Effector memory CD8-positive, alpha-beta T cell (primary cell): ENCODE measurements at regions not wholly inside any gene's neighbourhood (a gene's known extent, or its start where the extent isn't known, plus 50 kb on each side); places are given as distances from the start of the nearest gene placed in this dataset.

Source experiments
- ATAC-seq: fragments of 150-1000 bp; cut with Tn5 transposase; replicated peaks from 2 replicates; pipeline ENCODE4 v1.10.0; 2021; ENCODE audit warnings: mild to moderate bottlenecking, moderate library complexity
- DNase-seq, 3 experiments: peaks; one replicate each; pipeline ENCODE4 v3.0.0; 2021
- H3K27ac Mint-ChIP-seq, 2 donors: one replicate each; pipeline ENCODE4 v1.8.0; 2022; ENCODE audit warnings: mild to moderate bottlenecking in 2 of 2, mixed read lengths in 2 of 2, moderate library complexity in 2 of 2
- H3K27me3 Mint-ChIP-seq, 2 donors: one replicate each; pipeline ENCODE4 v1.8.0; 2022; ENCODE audit warnings: mixed read lengths in 2 of 2
- H3K36me3 Mint-ChIP-seq: one replicate; pipeline ENCODE4 v1.8.0; 2022; ENCODE audit warnings: mild to moderate bottlenecking, moderate library complexity, mixed read lengths; ENCODE audit not compliant: insufficient read depth
- H3K4me1 Mint-ChIP-seq, 2 donors: one replicate each; pipeline ENCODE4 v1.8.0; 2022; ENCODE audit warnings: low read depth in 2 of 2, mixed read lengths in 2 of 2
- H3K4me3 Mint-ChIP-seq, 2 donors: one replicate each; pipeline ENCODE4 v1.8.0; 2022; ENCODE audit warnings: mild to moderate bottlenecking in 2 of 2, mixed read lengths in 2 of 2, moderate library complexity in 2 of 2
- H3K9me3 Mint-ChIP-seq, 2 donors: one replicate each; pipeline ENCODE4 v1.8.0; 2022; ENCODE audit warnings: mixed read lengths in 2 of 2

- Mint-ChIP-seq H3K36me3 (no peaks in the 10 kb centered on the region), H3K27ac (no peak overlapping the region), H3K27me3 (no peaks in the 10 kb centered on the region), H3K4me1 (no peaks in the 10 kb centered on the region), H3K9me3 (peaks cover 0 to 9% of the 10 kb centered on the region in 2 donors), H3K4me3 (no peak overlapping the region)
- ATAC-seq (no peak), DNase-seq (no peak)
Measured at GRCh38 chr13:86737334-86737932, 933.7 kb upstream of the SLITRK5 start.

- DNase-seq (no peak), ATAC-seq (no peak)
- Mint-ChIP-seq H3K36me3 (no peaks in the 10 kb centered on the region), H3K4me3 (no peak overlapping the region), H3K4me1 (no peaks in the 10 kb centered on the region), H3K27me3 (no peaks in the 10 kb centered on the region), H3K27ac (no peak overlapping the region), H3K9me3 (peaks cover 0 to 10% of the 10 kb centered on the region in 2 donors)
Measured at GRCh38 chr13:86741762-86742285, 929.3 kb upstream of the SLITRK5 start.

DNA sequence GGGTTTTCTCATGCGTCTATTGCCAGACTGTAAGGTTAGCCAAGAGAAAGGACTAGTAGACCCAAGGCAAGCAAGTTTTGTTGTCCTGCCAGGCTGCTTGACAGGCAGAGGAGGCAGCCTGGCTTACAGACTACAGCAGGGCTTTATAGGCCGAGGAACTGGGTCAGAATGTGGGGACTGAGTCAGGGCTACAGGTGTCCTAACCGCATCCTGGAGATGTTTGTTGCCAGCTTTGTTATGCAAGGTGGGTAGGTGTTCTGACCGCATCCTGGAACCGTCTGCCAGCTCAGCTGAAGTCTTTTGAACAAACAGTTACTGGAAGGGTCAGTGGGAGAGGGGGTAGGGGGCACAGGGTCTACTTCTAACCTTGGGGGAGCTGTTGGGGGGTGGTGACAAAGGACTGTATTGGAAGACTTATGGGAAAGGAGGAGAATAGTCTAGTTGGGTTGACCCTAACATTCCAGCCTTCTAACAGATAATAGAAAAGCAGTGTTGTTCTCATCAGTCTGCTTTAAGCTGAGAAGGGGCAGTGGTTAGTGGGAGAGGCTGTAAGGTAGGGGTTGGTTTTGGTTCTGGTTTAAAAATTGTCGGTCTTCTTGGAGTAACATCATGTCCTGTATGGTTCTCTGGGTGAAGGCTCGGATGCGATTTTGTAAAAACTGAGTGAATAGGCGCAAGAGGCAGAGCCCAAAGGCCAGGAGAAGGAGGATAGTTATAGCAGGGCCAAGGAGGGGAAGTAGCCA lies 913.8 kb upstream of the SLITRK5 start:
- ATAC-seq (peak; percentile 82), DNase-seq (peak in 2 of 3 experiments; percentile 64)
- Mint-ChIP-seq H3K4me1 (peaks cover 0 to 30% of the 10 kb centered on the region in 2 donors), H3K36me3 (peaks cover 33% of the 10 kb centered on the region), H3K4me3 (peak overlapping the region in 1 of 2 donors; percentile 74), H3K27me3 (no peaks in the 10 kb centered on the region), H3K9me3 (peaks cover 43 to 49% of the 10 kb centered on the region in 2 donors), H3K27ac (peak overlapping the region; percentile 57 to 95)

DNA sequence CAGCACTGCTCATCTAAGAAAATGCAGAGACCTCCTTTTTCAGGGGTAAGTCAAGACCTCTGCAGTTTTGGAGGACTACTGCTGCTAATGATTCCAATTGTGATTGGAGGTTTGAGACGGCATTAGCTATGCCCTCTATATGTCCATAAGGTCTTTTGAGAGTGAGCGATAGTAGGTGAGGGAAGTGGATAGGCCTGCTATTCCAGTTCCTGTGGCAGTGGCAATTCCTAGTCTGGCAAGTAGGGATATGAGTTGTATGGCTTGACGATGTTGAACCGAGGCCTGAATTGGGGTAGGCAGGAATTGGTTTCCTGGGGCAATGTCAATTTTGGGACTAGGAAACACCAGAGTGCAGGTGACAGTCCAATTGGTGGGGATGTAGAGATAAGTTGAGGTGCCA lies 913.1 kb upstream of the SLITRK5 start:
- no peak for ATAC-seq
- Mint-ChIP-seq H3K27ac (peak overlapping the region; percentile 57 to 95), H3K27me3 (no peaks in the 10 kb centered on the region), H3K36me3 (peaks cover 35% of the 10 kb centered on the region), H3K4me3 (peak overlapping the region; percentile 5 to 74), H3K9me3 (peaks cover 48 to 50% of the 10 kb centered on the region in 2 donors), H3K4me1 (peaks cover 0 to 37% of the 10 kb centered on the region in 2 donors)
- DNase-seq: no peak

DNA sequence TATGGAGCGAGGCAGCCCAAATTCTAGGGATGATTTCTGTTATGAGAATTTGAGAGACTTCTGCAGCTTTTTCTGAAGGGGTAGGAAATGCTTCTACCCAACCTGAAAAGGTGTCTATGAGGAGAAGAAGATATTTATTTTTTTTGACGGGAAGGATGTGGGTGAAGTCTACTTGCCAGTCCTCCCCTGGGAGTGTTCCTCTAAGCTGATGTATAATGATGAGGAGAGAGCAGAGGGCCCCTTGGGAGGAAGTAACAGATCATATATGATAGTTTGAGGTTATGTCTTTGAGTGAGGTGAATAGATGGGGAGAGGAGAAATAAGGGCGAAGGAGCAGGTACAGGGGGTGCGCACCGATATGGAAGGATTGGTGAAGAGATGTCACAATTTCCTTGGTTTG lies 910.6 kb upstream of the SLITRK5 start:
- Mint-ChIP-seq H3K9me3 (peaks cover 56 to 71% of the 10 kb centered on the region in 2 donors), H3K36me3 (peaks cover 53% of the 10 kb centered on the region), H3K27me3 (no peaks in the 10 kb centered on the region), H3K27ac (peak overlapping the region in 1 of 2 donors; percentile 95), H3K4me1 (peaks cover 0 to 49% of the 10 kb centered on the region in 2 donors), H3K4me3 (peak overlapping the region; percentile 0 to 74)
- peak; percentile 44 for ATAC-seq
- no peak for DNase-seq

GRCh38 chr13:86765462-86765861 lies 905.7 kb upstream of the SLITRK5 start:
- Mint-ChIP-seq H3K4me1 (peaks cover 0 to 27% of the 10 kb centered on the region in 2 donors), H3K27ac (peak overlapping the region in 1 of 2 donors; percentile 68), H3K9me3 (peaks cover 31 to 45% of the 10 kb centered on the region in 2 donors), H3K4me3 (peak overlapping the region in 1 of 2 donors; percentile 74), H3K27me3 (no peaks in the 10 kb centered on the region), H3K36me3 (peaks cover 35% of the 10 kb centered on the region)
- DNase-seq (peak in 1 of 3 experiments; percentile 24), ATAC-seq (peak; percentile 72)

DNA sequence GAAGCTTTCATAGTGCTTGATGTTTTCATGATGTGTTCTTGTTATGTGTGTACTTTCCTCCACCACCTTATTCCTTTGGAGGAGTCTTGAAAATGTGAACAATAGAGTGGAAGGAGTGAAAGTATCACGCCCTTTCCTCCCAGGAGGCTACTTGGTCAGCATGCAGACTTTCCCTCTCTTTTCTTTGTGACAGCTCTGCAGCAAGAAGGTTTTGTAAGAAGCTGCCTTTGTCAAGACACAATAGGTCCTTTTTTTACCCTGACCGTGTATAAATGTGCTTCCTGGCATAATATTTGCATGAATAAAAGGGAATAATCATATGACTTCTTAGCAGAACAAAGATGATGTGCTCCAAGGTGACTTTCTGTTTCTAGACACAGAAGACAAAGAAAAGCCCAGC lies 882.6 kb upstream of the SLITRK5 start:
- no peaks in the 10 kb centered on the region for H3K27me3 Mint-ChIP-seq
- no peaks in the 10 kb centered on the region for H3K36me3 Mint-ChIP-seq

GRCh38 chr13:86792153-86792651 lies 879.0 kb upstream of the SLITRK5 start:
- Mint-ChIP-seq H3K27ac (no peak overlapping the region), H3K9me3 (peaks cover 8 to 18% of the 10 kb centered on the region in 2 donors), H3K27me3 (no peaks in the 10 kb centered on the region), H3K4me3 (no peak overlapping the region), H3K4me1 (no peaks in the 10 kb centered on the region), H3K36me3 (no peaks in the 10 kb centered on the region)
- ATAC-seq (no peak), DNase-seq (no peak)

More for the DNA sequence above, 882.6 kb upstream of the SLITRK5 start:
- DNase-seq (no peak), ATAC-seq (no peak)
- H3K4me1 Mint-ChIP-seq: no peaks in the 10 kb centered on the region
- H3K9me3 Mint-ChIP-seq: peaks cover 10 to 33% of the 10 kb centered on the region in 2 donors
- H3K4me3 Mint-ChIP-seq: no peak overlapping the region
- no peak overlapping the region for H3K27ac Mint-ChIP-seq

- no peaks in the 10 kb centered on the region for H3K36me3 Mint-ChIP-seq
- no peak overlapping the region for H3K4me3 Mint-ChIP-seq
- no peak for DNase-seq
- H3K27me3 Mint-ChIP-seq: no peaks in the 10 kb centered on the region
- ATAC-seq: no peak
- H3K27ac Mint-ChIP-seq: no peak overlapping the region
- peaks cover 6 to 16% of the 10 kb centered on the region in 2 donors for H3K9me3 Mint-ChIP-seq
- H3K4me1 Mint-ChIP-seq: no peaks in the 10 kb centered on the region
Measured at GRCh38 chr13:86795858-86796257, 875.3 kb upstream of the SLITRK5 start.

- Mint-ChIP-seq H3K36me3 (peaks cover 5% of the 10 kb centered on the region), H3K4me1 (peaks cover 0 to 3% of the 10 kb centered on the region in 2 donors), H3K27ac (peak overlapping the region in 1 of 2 donors; percentile 23), H3K4me3 (peak overlapping the region in 1 of 2 donors; percentile 12), H3K27me3 (no peaks in the 10 kb centered on the region), H3K9me3 (peaks cover 10 to 15% of the 10 kb centered on the region in 2 donors)
- ATAC-seq (no peak), DNase-seq (no peak)
Measured at GRCh38 chr13:86810361-86810760, 860.8 kb upstream of the SLITRK5 start.

GRCh38 chr13:86813198-86813597 lies 858.0 kb upstream of the SLITRK5 start:
- Mint-ChIP-seq H3K27me3 (no peaks in the 10 kb centered on the region), H3K4me1 (peaks cover 0 to 3% of the 10 kb centered on the region in 2 donors), H3K9me3 (peaks cover 7 to 11% of the 10 kb centered on the region in 2 donors), H3K36me3 (no peaks in the 10 kb centered on the region), H3K4me3 (no peak overlapping the region), H3K27ac (no peak overlapping the region)
- DNase-seq (no peak), ATAC-seq (no peak)

GRCh38 chr13:86825410-86825809 lies 845.8 kb upstream of the SLITRK5 start:
- Mint-ChIP-seq H3K4me1 (no peaks in the 10 kb centered on the region), H3K36me3 (no peaks in the 10 kb centered on the region), H3K4me3 (no peak overlapping the region), H3K9me3 (peaks cover 2 to 27% of the 10 kb centered on the region in 2 donors), H3K27me3 (no peaks in the 10 kb centered on the region), H3K27ac (no peak overlapping the region)
- ATAC-seq: no peak
- DNase-seq: no peak

- ATAC-seq (no peak), DNase-seq (no peak)
- Mint-ChIP-seq H3K9me3 (peaks cover 2 to 27% of the 10 kb centered on the region in 2 donors), H3K4me3 (no peak overlapping the region), H3K4me1 (no peaks in the 10 kb centered on the region), H3K27me3 (no peaks in the 10 kb centered on the region), H3K27ac (no peak overlapping the region), H3K36me3 (no peaks in the 10 kb centered on the region)
Measured at GRCh38 chr13:86826232-86826631, 844.9 kb upstream of the SLITRK5 start.
